Mesothelial cell of epicardium (in vitro differentiated cells): ENCODE measurements at regions not wholly inside any gene's neighbourhood (a gene's known extent, or its start where the extent isn't known, plus 50 kb on each side); places are given as distances from the start of the nearest gene placed in this dataset.

Experiments
- DNase-seq, 2 experiments: peaks; one replicate each; pipeline ENCODE4 v3.0.0; 2021; ENCODE audit warnings: low spot score in 2 of 2; ENCODE audit not compliant: unreplicated experiment in 2 of 2
- H3K27ac Mint-ChIP-seq: 2 replicates; pipeline ENCODE4 v1.8.0; 2021; ENCODE audit warnings: mixed read lengths
- H3K27me3 Mint-ChIP-seq: 2 replicates; pipeline ENCODE4 v1.8.0; 2021; ENCODE audit warnings: low read depth, mixed read lengths
- H3K36me3 Mint-ChIP-seq: 2 replicates; pipeline ENCODE4 v1.8.0; 2021; ENCODE audit warnings: mixed read lengths
- H3K4me1 Mint-ChIP-seq: 2 replicates; pipeline ENCODE4 v1.8.0; 2021; ENCODE audit warnings: mixed read lengths
- H3K4me3 Mint-ChIP-seq: 2 replicates; pipeline ENCODE4 v1.8.0; 2021; ENCODE audit warnings: mild to moderate bottlenecking, moderate library complexity, mixed read lengths
- H3K9me3 Mint-ChIP-seq: 2 replicates; pipeline ENCODE4 v1.8.0; 2021; ENCODE audit warnings: mixed read lengths
- CTCF ChIP-seq: fragments of 200-600 bp; sonication (generic); IDR thresholded peaks from one replicate; pipeline ENCODE4 v1.5.0; 2021; ENCODE audit warnings: antibody characterized with exemption; ENCODE audit not compliant: unreplicated experiment

DNA sequence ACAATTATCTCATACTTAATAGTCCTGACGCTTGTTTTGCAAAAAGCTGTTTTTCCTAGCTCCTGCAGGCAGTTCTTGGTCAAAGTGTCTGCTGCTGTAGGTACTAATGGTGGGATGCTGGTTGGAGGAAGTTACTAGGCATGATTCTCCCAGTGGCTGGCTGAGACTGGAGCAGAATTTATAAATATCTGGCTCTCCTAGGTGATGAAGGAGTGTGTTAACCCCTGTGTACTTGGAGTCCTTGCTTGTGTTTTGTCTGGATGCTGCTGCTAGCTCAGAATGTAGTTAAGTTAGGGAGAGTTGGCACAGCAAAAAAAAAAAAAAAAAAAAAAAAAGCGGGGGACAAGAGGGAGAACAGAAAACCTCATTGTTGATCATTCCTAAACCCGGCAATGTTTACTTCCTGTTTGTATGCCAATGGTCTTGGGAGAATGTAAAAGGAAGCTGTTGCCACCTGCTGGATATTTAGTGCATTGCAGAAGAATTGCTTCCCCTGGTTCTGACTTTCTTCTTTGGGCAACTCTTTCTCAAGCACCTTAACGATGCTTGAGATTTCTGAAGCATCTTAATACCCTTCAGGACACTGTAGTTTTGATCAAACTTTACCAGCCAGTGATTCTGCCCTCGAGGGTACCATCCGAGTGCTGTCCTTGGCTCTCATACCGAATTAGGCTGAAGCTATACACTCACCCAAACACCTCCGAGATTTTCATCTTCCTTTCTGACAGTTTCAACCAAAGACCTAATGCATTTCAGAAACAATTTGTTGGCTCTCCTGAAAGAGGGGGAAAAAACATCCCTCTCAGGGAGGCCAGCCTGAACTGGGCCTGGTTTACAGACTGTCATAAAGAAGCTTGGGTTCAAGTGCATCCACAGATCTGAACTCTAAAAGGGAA is 71.7 kb upstream of the WWC1 start:
- peak; percentile 94 for TF ChIP-seq CTCF
- H3K27me3 Mint-ChIP-seq = peaks cover 4% of the 10 kb centered on the region
- peak in 1 of 2 experiments; percentile 50 for DNase-seq
- no peak overlapping the region for H3K27ac Mint-ChIP-seq
- H3K36me3 Mint-ChIP-seq = no peaks in the 10 kb centered on the region
- H3K4me3 Mint-ChIP-seq = peak overlapping the region; percentile 30
- no peaks in the 10 kb centered on the region for H3K9me3 Mint-ChIP-seq
- peaks cover 22% of the 10 kb centered on the region for H3K4me1 Mint-ChIP-seq

DNA sequence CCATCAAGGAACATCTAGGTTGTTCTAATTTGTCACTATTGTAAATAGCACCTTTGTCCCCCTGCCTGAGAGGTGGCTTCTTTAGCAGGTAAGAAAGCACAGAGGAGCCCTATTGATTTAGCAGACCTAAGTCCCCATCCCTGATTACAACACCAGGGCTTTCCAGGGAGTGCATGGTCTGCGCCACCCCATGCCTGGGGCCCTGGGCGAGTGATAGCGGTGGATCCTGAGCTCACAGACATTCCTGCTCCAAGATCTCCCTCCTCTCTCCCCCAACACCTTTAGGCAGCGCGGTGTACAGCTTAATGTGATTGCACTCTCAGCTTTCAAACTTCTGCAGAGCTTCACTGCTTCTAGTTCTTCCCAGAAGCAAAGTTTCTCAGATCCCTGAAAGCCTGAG is 67.4 kb upstream of the WWC1 start:
- no peaks in the 10 kb centered on the region for H3K36me3 Mint-ChIP-seq
- peaks cover 4% of the 10 kb centered on the region for H3K27me3 Mint-ChIP-seq
- peaks cover 26% of the 10 kb centered on the region for H3K4me1 Mint-ChIP-seq

DNA sequence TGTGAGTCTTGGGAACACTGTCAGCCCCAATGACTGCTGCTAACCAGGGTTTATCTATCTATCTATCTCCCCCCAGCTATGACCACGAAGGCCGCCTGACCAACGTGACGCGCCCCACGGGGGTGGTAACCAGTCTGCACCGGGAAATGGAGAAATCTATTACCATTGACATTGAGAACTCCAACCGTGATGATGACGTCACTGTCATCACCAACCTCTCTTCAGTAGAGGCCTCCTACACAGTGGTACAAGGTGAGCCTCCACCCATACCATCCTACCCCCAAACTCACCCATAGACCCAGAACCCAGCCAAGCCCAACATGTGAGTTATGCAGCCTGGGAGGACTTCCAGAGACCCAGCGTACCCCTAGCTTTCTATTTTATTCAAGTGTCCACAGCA is 65.4 kb upstream of the WWC1 start:
- Mint-ChIP-seq H3K4me3 (no peak overlapping the region), H3K9me3 (no peaks in the 10 kb centered on the region), H3K27ac (no peak overlapping the region), H3K27me3 (peaks cover 4% of the 10 kb centered on the region), H3K36me3 (no peaks in the 10 kb centered on the region), H3K4me1 (peaks cover 24% of the 10 kb centered on the region)
- TF ChIP-seq CTCF = no peak
- no peak for DNase-seq

More for the DNA sequence above, 67.4 kb upstream of the WWC1 start:
- Mint-ChIP-seq H3K27ac (peak overlapping the region; percentile 40), H3K9me3 (no peaks in the 10 kb centered on the region), H3K4me3 (no peak overlapping the region)
- DNase-seq = no peak
- TF ChIP-seq CTCF = no peak

DNA sequence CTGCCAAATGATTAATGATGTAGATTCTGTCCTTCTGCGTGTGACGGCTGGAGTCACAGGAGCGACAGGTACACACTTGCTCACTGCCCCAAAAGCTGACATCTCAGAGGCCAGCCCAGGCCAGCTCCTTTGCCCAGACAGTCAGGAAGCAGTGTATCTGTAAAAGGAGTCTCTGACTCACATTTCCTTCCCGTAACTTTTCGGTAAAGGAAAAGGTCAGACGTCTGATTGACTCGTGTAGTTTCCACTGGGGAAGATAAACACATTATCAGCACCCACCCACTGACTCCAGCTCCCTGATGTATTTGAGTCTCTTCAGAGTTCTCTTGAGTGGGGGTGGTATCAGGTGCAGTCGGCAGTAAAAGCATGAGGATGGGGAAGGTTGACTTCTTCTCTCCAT is 64.4 kb upstream of the WWC1 start:
- H3K27ac Mint-ChIP-seq = peak overlapping the region; percentile 13

DNA sequence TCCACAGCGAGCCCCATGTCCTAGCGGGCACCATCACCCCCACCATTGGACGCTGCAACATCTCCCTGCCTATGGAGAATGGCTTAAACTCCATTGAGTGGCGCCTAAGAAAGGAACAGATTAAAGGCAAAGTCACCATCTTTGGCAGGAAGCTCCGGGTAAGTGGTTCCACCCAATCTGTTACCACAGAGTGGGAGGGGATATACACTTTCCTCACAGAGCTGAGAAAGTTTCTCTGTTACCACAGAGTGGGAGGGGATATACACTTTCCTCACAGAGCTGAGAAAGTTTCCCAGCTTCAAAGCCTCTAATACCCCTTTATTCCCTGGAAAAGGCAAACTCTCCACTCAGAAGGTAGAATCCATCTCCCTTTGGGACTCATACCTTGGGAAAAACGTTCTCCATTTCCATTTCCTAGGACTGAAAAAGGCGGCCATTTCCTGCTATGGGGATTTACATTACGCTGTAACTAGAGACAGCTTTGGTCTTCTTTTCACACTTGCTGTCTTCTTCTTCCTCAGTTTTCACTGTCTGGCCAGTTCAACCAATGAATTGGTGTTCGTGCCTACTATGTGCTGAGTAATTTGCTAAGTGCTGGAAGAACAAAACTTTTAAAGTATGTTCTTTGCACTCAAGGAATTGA is 63.4 kb upstream of the WWC1 start:
- Mint-ChIP-seq H3K36me3 (no peaks in the 10 kb centered on the region), H3K4me1 (peaks cover 24% of the 10 kb centered on the region), H3K9me3 (no peaks in the 10 kb centered on the region), H3K27ac (no peak overlapping the region), H3K4me3 (no peak overlapping the region), H3K27me3 (no peaks in the 10 kb centered on the region)
- no peak for TF ChIP-seq CTCF
- no peak for DNase-seq

More for the DNA sequence above, 64.4 kb upstream of the WWC1 start:
- H3K27me3 Mint-ChIP-seq = peaks cover 2% of the 10 kb centered on the region
- no peaks in the 10 kb centered on the region for H3K36me3 Mint-ChIP-seq
- peaks cover 24% of the 10 kb centered on the region for H3K4me1 Mint-ChIP-seq
- no peaks in the 10 kb centered on the region for H3K9me3 Mint-ChIP-seq
- H3K4me3 Mint-ChIP-seq = no peak overlapping the region
- no peak for DNase-seq
- TF ChIP-seq CTCF = no peak
